GM23248 (cell line): ENCODE measurements at regions not wholly inside any gene's neighbourhood (a gene's known extent, or its start where the extent isn't known, plus 50 kb on each side); places are given as distances from the start of the nearest gene placed in this dataset.

Experiments used
- EZH2 ChIP-seq: fragments of 200-600 bp; sonication (generic); IDR thresholded peaks from 2 replicates; pipeline ENCODE4 v1.6.1; 2018; ENCODE audit warnings: antibody characterized with exemption, mild to moderate bottlenecking; ENCODE audit not compliant: insufficient read depth, poor library complexity, severe bottlenecking
- EZH2phosphoT487 ChIP-seq: fragments of 200-600 bp; sonication (generic); IDR thresholded peaks from 2 replicates; pipeline ENCODE4 v1.6.1; 2018; ENCODE audit warnings: antibody characterized with exemption, moderate library complexity, mild to moderate bottlenecking, low read depth; ENCODE audit not compliant: insufficient read depth

DNA sequence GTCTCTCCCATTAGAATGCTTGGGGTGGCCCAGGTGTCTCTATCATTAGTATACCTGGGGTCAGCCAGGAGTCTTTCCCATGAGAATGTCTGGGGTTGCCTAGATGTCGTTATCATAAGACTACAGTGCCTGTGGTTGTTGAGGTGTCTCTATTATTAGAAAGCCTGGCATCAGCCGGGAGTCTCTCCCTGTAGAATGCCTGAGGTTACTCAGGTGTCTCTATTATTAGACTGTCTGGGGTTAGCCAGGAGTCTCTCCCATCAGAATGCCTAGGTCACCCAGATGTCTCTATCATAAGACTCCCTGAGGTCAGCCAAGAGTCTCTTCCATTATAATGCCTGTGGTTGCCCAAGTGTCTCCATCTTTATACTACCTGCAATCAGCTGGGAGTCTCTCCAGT is 1541.1 kb downstream of the UQCRFS1 start:
- no peak for TF ChIP-seq EZH2
- TF ChIP-seq EZH2phosphoT487 = no peak
